OCI-LY3 (cell line): ENCODE measurements at regions not wholly inside any gene's neighbourhood (a gene's known extent, or its start where the extent isn't known, plus 50 kb on each side); places are given as distances from the start of the nearest gene placed in this dataset.

ENCODE experiments used
- H2AFZ ChIP-seq: fragments of 200-600, 300-600 bp; shearing (Covaris generic); 2 replicates; pipeline ENCODE4 v1.6.0; 2014; ENCODE audit warnings: antibody characterized with exemption, low read depth, low read length
- H3K27ac ChIP-seq: fragments of 200-600, 300-600 bp; sonication (generic); 2 replicates; pipeline ENCODE4 v1.5.1; 2014; ENCODE audit warnings: mild to moderate bottlenecking, low read length, moderate library complexity, mixed read lengths
- H3K27me3 ChIP-seq: fragments of 200-600, 300-600 bp; sonication (generic); 2 replicates; pipeline ENCODE4 v1.6.1; 2014; ENCODE audit warnings: low read depth, low read length, mixed read lengths
- H3K36me3 ChIP-seq: fragments of 200-600, 300-600 bp; sonication (generic); replicated peaks from 2 replicates; pipeline ENCODE3; 2014; ENCODE audit warnings: low read depth, low read length, mixed read lengths
- H3K4me1 ChIP-seq: fragments of 300-600, 200-600 bp; sonication (generic); 2 replicates; pipeline ENCODE4 v1.6.1; 2014; ENCODE audit warnings: low read length, mixed read lengths
- H3K4me2 ChIP-seq: fragments of 200-600, 300-600 bp; sonication (generic); 2 replicates; pipeline ENCODE4 v1.6.1; 2014; ENCODE audit warnings: low read length, mixed read lengths
- H3K4me3 ChIP-seq: fragments of 300-600, 200-600 bp; sonication (generic); 2 replicates; pipeline ENCODE4 v1.5.1; 2014; ENCODE audit warnings: antibody characterized with exemption, mild to moderate bottlenecking, low read length, moderate library complexity
- H3K79me2 ChIP-seq: fragments of 300-600, 200-600 bp; shearing (Covaris generic); 2 replicates; pipeline ENCODE4 v1.6.1; 2014; ENCODE audit warnings: mild to moderate bottlenecking, low read length, mixed read lengths
- H3K9ac ChIP-seq: fragments of 300-600, 200-600 bp; shearing (Covaris generic); 2 replicates; pipeline ENCODE4 v1.6.0; 2014; ENCODE audit warnings: mild to moderate bottlenecking, low read length, moderate library complexity
- H3K9me3 ChIP-seq: fragments of 200-600, 300-600 bp; shearing (Covaris generic); 2 replicates; pipeline ENCODE4 v1.6.1; 2014; ENCODE audit warnings: low read length, mixed read lengths; ENCODE audit not compliant: insufficient read depth
- H4K20me1 ChIP-seq: fragments of 200-600, 300-600 bp; sonication (generic); 2 replicates; pipeline ENCODE4 v1.6.1; 2016; ENCODE audit warnings: low read length, mixed read lengths; ENCODE audit not compliant: insufficient read depth
- EZH2phosphoT487 ChIP-seq: fragments of 200-600 bp; shearing (Covaris generic); IDR thresholded peaks from 2 replicates; pipeline ENCODE4 v1.6.1; 2018; ENCODE audit warnings: antibody characterized with exemption, mixed run types, low read depth
- TF ChIP-seq, protein P1 (sequence below): fragments of 200-600, 300-600 bp; sonication (generic); IDR thresholded peaks from 2 replicates; pipeline ENCODE4 v1.5.1; 2014; ENCODE audit warnings: antibody characterized with exemption, low read length, low read depth

DNA sequence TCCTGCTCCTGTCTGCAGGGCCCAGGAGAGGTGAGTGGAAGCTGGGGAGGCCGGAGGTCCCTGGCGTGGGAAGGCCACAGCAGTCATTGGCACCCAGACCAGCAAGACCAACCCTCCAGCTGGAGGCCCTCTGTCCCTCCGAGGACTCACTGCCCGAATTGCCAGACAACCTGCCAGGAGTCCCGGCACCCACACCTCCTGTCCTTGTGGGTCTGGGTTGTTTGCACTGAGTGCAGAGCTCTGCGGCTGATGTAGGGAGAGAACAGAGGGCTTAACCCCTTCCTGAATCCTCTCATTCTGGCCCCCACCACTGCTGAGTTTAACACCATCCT lies 204.9 kb downstream of the KIF26A start:
- H2AFZ ChIP-seq = no peak overlapping the region
- no peak overlapping the region for H3K4me2 ChIP-seq
- no peaks in the 10 kb centered on the region for H3K36me3 ChIP-seq
- no peaks in the 10 kb centered on the region for H3K4me1 ChIP-seq
- no peaks in the 10 kb centered on the region for H3K79me2 ChIP-seq
- H3K27ac ChIP-seq = no peak overlapping the region
- H3K9ac ChIP-seq = no peak overlapping the region
- H4K20me1 ChIP-seq = 0 out of 2 replicates have a peak, but pooled peaks cover 3% of the 10 kb centered on the region
- no peaks in the 10 kb centered on the region for H3K9me3 ChIP-seq
- no peak overlapping the region for H3K4me3 ChIP-seq
- no peak for TF ChIP-seq EZH2phosphoT487
- TF ChIP-seq, protein P1, sequence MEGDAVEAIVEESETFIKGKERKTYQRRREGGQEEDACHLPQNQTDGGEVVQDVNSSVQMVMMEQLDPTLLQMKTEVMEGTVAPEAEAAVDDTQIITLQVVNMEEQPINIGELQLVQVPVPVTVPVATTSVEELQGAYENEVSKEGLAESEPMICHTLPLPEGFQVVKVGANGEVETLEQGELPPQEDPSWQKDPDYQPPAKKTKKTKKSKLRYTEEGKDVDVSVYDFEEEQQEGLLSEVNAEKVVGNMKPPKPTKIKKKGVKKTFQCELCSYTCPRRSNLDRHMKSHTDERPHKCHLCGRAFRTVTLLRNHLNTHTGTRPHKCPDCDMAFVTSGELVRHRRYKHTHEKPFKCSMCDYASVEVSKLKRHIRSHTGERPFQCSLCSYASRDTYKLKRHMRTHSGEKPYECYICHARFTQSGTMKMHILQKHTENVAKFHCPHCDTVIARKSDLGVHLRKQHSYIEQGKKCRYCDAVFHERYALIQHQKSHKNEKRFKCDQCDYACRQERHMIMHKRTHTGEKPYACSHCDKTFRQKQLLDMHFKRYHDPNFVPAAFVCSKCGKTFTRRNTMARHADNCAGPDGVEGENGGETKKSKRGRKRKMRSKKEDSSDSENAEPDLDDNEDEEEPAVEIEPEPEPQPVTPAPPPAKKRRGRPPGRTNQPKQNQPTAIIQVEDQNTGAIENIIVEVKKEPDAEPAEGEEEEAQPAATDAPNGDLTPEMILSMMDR = no peak
- H3K27me3 ChIP-seq = peaks cover 4% of the 10 kb centered on the region; the same call in 1 of the 2 replicates

DNA sequence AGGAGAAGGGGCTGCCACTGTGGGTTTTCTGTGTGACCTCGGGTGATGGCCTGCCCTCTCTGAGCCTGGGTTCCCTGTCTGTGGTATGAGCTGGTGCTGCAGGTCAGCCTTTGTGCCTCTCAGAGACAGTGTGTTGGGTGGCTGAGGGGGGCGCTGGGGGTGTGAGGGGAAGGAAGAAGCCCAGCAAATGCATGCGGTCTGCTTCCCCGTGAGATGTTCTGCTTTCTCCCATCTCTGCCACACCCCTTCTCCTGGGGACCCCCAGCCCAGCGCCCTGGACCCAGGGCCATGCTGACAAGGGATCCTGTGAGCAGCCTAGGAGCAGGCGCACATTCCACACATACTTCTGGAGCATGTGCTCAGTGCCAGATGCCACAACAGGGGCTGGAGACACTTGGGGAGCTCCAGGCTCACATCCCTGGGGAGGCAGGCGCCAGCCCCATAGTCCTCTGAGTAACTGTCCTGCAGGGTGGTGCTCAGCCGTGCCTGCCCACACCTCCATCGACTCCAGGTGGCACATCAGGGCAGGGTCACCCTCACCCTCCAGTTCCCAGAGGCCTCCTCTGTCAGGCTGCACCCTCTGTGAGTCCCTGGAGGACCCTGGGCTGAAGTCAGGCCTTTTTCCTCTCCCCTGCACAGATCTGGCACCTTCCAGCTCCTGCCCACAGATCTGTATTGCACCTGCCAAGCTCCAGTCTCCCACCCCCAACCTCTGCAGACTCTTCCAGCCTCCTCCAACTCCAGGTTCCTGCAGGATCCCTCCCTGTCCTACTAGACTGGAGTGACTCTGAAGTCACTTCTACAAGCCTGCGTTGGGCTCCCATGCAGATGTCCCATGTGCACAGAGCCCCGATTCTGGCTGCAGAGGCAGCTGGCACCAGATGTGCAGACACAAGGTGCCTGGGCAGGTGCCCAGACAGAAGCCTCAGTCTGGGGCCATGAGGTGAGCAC lies 205.6 kb downstream of the KIF26A start:
- no peaks in the 10 kb centered on the region for H4K20me1 ChIP-seq
- TF ChIP-seq, protein P1 = no peak
- no peak for TF ChIP-seq EZH2phosphoT487
- no peak overlapping the region for H3K27ac ChIP-seq
- H3K4me2 ChIP-seq = no peak overlapping the region
- no peaks in the 10 kb centered on the region for H3K36me3 ChIP-seq
- no peaks in the 10 kb centered on the region for H3K79me2 ChIP-seq
- no peaks in the 10 kb centered on the region for H3K9me3 ChIP-seq
- peaks cover 4% of the 10 kb centered on the region; the same call in 1 of the 2 replicates for H3K27me3 ChIP-seq
- no peak overlapping the region for H3K9ac ChIP-seq
- H2AFZ ChIP-seq = no peak overlapping the region
- H3K4me1 ChIP-seq = no peaks in the 10 kb centered on the region
- H3K4me3 ChIP-seq = no peak overlapping the region

DNA sequence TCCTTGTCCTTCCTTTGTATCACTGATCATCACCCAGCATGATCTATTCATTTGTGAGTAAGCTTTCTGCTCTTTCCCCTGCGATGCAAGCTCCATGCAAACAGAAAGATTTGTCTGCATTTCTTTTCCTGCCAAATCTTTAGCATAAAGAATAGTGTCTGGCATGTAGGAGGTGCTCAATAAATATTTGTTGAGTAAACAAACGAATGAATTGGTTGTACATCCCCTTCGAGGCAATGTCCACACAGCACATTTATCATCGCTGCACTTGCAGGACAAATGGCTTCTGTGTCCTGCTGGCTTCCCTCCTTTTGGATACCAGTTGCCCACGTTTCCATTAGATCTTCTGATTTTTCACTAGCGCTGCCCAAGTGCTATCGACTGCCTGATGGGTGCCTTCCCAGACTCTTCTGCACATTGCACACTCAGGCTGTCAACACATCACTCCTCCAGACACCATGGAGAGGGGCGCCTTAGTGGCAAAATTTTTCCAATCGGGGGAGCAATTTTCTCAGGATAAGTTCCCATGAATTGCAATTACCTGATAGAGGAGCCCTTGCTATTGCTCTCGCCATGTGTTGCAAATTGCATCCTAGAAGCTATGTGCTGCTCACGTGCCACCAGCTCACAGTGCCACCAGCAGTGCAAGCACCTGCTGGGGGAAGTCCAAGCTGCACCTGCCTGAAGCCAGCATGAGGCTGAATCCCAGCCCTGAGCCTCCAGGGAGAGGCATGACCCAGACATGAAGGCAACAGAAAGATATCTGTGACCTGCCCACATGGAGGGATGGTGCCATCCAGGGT lies 206.6 kb downstream of the KIF26A start:
- H3K4me3 ChIP-seq = no peak overlapping the region
- no peaks in the 10 kb centered on the region for H3K9me3 ChIP-seq
- peaks cover 4% of the 10 kb centered on the region; the same call in 1 of the 2 replicates for H3K27me3 ChIP-seq
- H3K4me1 ChIP-seq = no peaks in the 10 kb centered on the region
- H2AFZ ChIP-seq = no peak overlapping the region
- H3K9ac ChIP-seq = no peak overlapping the region
- no peak overlapping the region for H3K27ac ChIP-seq
- no peak overlapping the region for H3K4me2 ChIP-seq
- H3K79me2 ChIP-seq = no peaks in the 10 kb centered on the region
- TF ChIP-seq, protein P1 = no peak
- no peak for TF ChIP-seq EZH2phosphoT487
- H3K36me3 ChIP-seq = no peaks in the 10 kb centered on the region
- no peaks in the 10 kb centered on the region for H4K20me1 ChIP-seq
